ENCODE measurements at regions not wholly inside any gene's neighbourhood (a gene's known extent, or its start where the extent isn't known, plus 50 kb on each side); places are given as distances from the start of the nearest gene placed in this dataset.
"Not testable (repeated sequence)": the region's sequence is repeated elsewhere in the genome, so short reads cannot be mapped to it uniquely, and the experiment has no call there.

DNA sequence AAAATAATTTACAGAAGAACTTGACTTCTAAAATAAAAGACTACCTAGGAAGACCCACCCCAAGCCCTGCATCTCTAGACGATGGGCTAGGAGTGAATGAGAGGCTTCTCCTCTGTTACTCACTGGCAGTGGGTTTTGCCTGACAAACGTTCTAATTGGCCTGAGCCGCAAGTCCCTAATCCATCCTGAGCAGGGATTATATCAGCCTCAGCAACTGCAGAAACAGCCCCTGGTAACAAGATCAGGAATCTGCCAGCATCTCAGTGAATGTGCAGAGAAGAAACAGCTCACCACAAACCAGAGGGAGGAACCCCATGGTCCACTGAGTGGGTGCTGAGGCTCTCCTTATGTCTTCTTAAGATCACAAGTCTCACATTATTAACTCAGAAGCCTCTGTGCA is 240.6 kb downstream of the BRINP2 start:
- no peak overlapping the region for H3K4me3 ChIP-seq (replicated peaks; ENCODE audit: insufficient read depth, low read length)
- no peak for DNase-seq (ENCODE audit: low read depth in 1 of 2, low spot score in 1 of 2)
- peaks cover 2% of the 10 kb centered on the region for H3K27me3 ChIP-seq (ENCODE audit: insufficient read depth, poor library complexity, severe bottlenecking)
- TF ChIP-seq, protein P1, sequence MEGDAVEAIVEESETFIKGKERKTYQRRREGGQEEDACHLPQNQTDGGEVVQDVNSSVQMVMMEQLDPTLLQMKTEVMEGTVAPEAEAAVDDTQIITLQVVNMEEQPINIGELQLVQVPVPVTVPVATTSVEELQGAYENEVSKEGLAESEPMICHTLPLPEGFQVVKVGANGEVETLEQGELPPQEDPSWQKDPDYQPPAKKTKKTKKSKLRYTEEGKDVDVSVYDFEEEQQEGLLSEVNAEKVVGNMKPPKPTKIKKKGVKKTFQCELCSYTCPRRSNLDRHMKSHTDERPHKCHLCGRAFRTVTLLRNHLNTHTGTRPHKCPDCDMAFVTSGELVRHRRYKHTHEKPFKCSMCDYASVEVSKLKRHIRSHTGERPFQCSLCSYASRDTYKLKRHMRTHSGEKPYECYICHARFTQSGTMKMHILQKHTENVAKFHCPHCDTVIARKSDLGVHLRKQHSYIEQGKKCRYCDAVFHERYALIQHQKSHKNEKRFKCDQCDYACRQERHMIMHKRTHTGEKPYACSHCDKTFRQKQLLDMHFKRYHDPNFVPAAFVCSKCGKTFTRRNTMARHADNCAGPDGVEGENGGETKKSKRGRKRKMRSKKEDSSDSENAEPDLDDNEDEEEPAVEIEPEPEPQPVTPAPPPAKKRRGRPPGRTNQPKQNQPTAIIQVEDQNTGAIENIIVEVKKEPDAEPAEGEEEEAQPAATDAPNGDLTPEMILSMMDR (IDR thresholded peaks at IDR 0.05; ENCODE audit: insufficient read depth, low read length): no peak
- TF ChIP-seq SPI1 (IDR thresholded peaks at IDR 0.05; ENCODE audit: borderline replicate concordance, low read depth) (no peak), POLR2AphosphoS5 (IDR thresholded peaks at IDR 0.05; ENCODE audit: low read depth) (no peak), GABPA (IDR thresholded peaks at IDR 0.05; ENCODE audit: low read depth) (no peak)
- TF ChIP-seq, protein P2, sequence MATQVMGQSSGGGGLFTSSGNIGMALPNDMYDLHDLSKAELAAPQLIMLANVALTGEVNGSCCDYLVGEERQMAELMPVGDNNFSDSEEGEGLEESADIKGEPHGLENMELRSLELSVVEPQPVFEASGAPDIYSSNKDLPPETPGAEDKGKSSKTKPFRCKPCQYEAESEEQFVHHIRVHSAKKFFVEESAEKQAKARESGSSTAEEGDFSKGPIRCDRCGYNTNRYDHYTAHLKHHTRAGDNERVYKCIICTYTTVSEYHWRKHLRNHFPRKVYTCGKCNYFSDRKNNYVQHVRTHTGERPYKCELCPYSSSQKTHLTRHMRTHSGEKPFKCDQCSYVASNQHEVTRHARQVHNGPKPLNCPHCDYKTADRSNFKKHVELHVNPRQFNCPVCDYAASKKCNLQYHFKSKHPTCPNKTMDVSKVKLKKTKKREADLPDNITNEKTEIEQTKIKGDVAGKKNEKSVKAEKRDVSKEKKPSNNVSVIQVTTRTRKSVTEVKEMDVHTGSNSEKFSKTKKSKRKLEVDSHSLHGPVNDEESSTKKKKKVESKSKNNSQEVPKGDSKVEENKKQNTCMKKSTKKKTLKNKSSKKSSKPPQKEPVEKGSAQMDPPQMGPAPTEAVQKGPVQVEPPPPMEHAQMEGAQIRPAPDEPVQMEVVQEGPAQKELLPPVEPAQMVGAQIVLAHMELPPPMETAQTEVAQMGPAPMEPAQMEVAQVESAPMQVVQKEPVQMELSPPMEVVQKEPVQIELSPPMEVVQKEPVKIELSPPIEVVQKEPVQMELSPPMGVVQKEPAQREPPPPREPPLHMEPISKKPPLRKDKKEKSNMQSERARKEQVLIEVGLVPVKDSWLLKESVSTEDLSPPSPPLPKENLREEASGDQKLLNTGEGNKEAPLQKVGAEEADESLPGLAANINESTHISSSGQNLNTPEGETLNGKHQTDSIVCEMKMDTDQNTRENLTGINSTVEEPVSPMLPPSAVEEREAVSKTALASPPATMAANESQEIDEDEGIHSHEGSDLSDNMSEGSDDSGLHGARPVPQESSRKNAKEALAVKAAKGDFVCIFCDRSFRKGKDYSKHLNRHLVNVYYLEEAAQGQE (IDR thresholded peaks at IDR 0.05; ENCODE audit: insufficient replicate concordance, low read depth): no peak
- no peak overlapping the region for H3K27ac ChIP-seq (replicated peaks)

DNA sequence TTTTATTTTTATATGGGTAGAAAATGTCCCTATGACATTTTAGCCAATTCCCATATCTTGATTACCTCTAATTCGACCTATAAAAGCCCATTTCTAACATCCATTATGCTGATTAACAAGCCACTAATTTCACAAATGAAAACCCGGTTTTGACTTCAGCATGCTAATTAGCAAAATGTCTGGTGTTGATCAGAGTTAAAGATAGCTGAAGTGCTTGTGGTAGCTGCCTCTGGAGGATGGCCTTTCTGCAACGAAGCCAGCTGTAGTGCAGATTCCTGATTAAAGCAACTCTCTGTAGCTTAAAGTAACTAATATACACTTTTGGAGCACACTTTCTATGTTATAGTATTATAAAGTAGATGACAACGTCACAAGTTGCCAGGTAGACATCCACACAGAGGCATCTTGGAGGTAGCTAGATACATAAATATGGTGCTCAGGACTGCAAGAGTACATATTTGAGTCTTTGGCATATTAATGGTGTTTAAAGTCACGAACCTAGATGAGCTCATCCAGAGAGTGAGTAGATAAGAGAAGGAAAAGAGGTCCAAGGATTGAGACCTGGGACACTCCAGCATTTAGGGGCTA is 239.5 kb downstream of the BRINP2 start:
- DNase-seq (ENCODE audit: low read depth in 1 of 2, low spot score in 1 of 2): no peak
- H3K27ac ChIP-seq (replicated peaks): no peak overlapping the region
- no peak for TF ChIP-seq GABPA (IDR thresholded peaks at IDR 0.05; ENCODE audit: low read depth)
- TF ChIP-seq, protein P2 (IDR thresholded peaks at IDR 0.05; ENCODE audit: insufficient replicate concordance, low read depth): no peak
- TF ChIP-seq POLR2AphosphoS5 (IDR thresholded peaks at IDR 0.05; ENCODE audit: low read depth): no peak
- TF ChIP-seq SPI1 (IDR thresholded peaks at IDR 0.05; ENCODE audit: borderline replicate concordance, low read depth): no peak
- TF ChIP-seq, protein P1 (IDR thresholded peaks at IDR 0.05; ENCODE audit: insufficient read depth, low read length): no peak
- peaks cover 2% of the 10 kb centered on the region for H3K27me3 ChIP-seq (ENCODE audit: insufficient read depth, poor library complexity, severe bottlenecking)
- no peak overlapping the region for H3K4me3 ChIP-seq (replicated peaks; ENCODE audit: insufficient read depth, low read length)

DNA sequence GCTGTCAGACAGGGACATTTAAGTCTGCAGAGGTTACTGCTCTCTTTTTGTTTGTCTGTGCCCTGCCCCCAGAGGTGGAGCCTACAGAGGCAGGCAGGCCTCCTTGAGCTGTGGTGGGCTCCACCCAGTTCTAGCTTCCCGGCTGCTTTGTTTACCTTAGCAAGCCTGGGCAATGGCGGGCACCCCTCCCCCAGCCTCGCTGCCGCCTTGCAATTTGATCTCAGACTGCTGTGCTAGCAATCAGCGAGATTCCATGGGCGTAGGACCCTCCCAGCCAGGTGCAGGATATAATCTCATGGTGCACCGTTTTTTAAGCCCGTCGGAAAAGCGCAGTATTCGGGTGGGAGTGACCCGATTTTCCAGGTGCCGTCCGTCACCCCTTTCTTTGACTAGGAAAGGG is 235.6 kb downstream of the BRINP2 start:
- not testable (repeated sequence) for H3K4me3 ChIP-seq (replicated peaks; ENCODE audit: insufficient read depth, low read length); DNase-seq (ENCODE audit: low read depth in 1 of 2, low spot score in 1 of 2); H3K27me3 ChIP-seq (ENCODE audit: insufficient read depth, poor library complexity, severe bottlenecking); H3K27ac ChIP-seq (replicated peaks)

DNA sequence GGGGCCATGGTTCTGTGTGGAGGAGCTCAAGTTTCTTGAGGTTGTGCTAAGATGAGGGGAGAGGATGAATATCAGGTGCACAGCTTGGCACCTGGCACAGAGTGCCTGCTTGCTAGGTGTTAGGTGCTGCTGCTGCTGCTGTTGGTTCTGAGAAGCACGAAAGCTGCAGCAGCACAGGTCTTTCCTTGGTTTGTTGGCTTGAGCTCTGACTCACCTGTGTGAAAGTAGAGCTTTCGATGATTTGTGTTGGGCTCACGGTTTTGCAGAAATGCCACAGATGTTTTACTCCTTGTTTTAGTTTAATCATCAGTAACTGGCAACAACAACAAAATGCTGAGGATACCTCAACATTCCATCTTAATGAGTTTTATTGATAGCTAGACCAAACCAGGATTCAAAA is 221.6 kb downstream of the BRINP2 start:
- TF ChIP-seq POLR2AphosphoS5 (IDR thresholded peaks at IDR 0.05; ENCODE audit: low read depth) (no peak), GABPA (IDR thresholded peaks at IDR 0.05; ENCODE audit: low read depth) (no peak), SPI1 (IDR thresholded peaks at IDR 0.05; ENCODE audit: borderline replicate concordance, low read depth) (no peak)
- TF ChIP-seq, protein P1 (IDR thresholded peaks at IDR 0.05; ENCODE audit: insufficient read depth, low read length): no peak
- TF ChIP-seq, protein P2 (IDR thresholded peaks at IDR 0.05; ENCODE audit: insufficient replicate concordance, low read depth): no peak
- no peak overlapping the region for H3K4me3 ChIP-seq (replicated peaks; ENCODE audit: insufficient read depth, low read length)
- DNase-seq (ENCODE audit: low read depth in 1 of 2, low spot score in 1 of 2): no peak
- H3K27me3 ChIP-seq (ENCODE audit: insufficient read depth, poor library complexity, severe bottlenecking): no peaks in the 10 kb centered on the region
- H3K27ac ChIP-seq (replicated peaks): no peak overlapping the region
